ENCODE measurements at regions not wholly inside any gene's neighbourhood (a gene's known extent, or its start where the extent isn't known, plus 50 kb on each side); places are given as distances from the start of the nearest gene placed in this dataset.

DNA sequence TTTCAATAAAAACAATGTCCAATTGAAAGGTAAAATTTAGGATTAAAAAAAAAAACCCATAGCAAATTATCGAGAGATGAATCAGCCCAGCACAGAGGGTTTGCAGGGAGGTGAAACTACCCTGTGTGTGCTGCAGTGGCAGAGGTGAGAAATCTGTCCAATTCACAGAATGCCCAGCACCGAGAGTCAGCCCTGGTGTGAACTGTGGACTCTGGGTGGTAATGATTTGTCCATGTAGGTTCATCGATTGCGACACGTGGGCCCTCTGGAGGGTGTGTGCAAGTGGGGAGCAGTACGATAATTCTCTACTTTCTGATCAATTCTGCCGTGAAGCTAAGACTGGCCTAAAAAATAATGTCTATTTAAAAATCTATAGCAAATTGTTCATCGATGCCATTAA, 94.5 kb upstream of the PFKP start:
- TF ChIP-seq, protein P1, sequence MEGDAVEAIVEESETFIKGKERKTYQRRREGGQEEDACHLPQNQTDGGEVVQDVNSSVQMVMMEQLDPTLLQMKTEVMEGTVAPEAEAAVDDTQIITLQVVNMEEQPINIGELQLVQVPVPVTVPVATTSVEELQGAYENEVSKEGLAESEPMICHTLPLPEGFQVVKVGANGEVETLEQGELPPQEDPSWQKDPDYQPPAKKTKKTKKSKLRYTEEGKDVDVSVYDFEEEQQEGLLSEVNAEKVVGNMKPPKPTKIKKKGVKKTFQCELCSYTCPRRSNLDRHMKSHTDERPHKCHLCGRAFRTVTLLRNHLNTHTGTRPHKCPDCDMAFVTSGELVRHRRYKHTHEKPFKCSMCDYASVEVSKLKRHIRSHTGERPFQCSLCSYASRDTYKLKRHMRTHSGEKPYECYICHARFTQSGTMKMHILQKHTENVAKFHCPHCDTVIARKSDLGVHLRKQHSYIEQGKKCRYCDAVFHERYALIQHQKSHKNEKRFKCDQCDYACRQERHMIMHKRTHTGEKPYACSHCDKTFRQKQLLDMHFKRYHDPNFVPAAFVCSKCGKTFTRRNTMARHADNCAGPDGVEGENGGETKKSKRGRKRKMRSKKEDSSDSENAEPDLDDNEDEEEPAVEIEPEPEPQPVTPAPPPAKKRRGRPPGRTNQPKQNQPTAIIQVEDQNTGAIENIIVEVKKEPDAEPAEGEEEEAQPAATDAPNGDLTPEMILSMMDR (conservative IDR thresholded peaks at IDR 0.05; ENCODE audit: low read length) = no peak
- no peak for TF ChIP-seq EZH2phosphoT487 (IDR thresholded peaks at IDR 0.05; ENCODE audit: borderline replicate concordance, low read depth, low read length)
